Liver (tissue), 7 donors: ENCODE measurements at regions not wholly inside any gene's neighbourhood (a gene's known extent, or its start where the extent isn't known, plus 50 kb on each side); places are given as distances from the start of the nearest gene placed in this dataset.

Source experiments
- DNase-seq: peaks from one replicate; pipeline ENCODE4 v3.0.0-alpha.2; 2017; ENCODE audit warnings: low spot score
- H3K27ac ChIP-seq, 2 donors: one replicate each; pipeline ENCODE4 v1.7.0; 2013; ENCODE audit warnings: inconsistent platforms in 2 of 2, low read length in 2 of 2, control low read depth in 1 of 2, low read depth in 1 of 2, mild to moderate bottlenecking in 1 of 2
- H3K27me3 ChIP-seq, 4 donors: one replicate each; pipeline versions ENCODE4 v1.6.1 to v1.7.0; 2013; ENCODE audit warnings: low read length in 3 of 4, inconsistent platforms in 1 of 4, mild to moderate bottlenecking in 1 of 4, moderate library complexity in 1 of 4; ENCODE audit not compliant: control insufficient read depth in 4 of 4, insufficient read depth in 4 of 4
- H3K36me3 ChIP-seq, 4 donors: one replicate each; pipeline versions ENCODE4 v1.6.1 to v1.7.0; 2013; ENCODE audit warnings: low read length in 3 of 4, mild to moderate bottlenecking in 3 of 4, low read depth in 1 of 4, moderate library complexity in 1 of 4; ENCODE audit not compliant: control insufficient read depth in 4 of 4, insufficient read depth in 3 of 4
- H3K4me1 ChIP-seq, 4 donors: one replicate each; pipeline versions ENCODE4 v1.6.1 to v1.7.0; 2013; ENCODE audit warnings: low read length in 3 of 4, mild to moderate bottlenecking in 3 of 4, moderate library complexity in 1 of 4; ENCODE audit not compliant: control insufficient read depth in 4 of 4, insufficient read depth in 4 of 4
- H3K4me3 ChIP-seq, 3 donors: one replicate each; pipeline versions ENCODE4 v1.6.1 to v1.7.0; 2013; ENCODE audit warnings: low read length in 3 of 3, control low read depth in 1 of 3, low read depth in 1 of 3, mild to moderate bottlenecking in 1 of 3
- H3K9ac ChIP-seq, 2 donors: one replicate each; pipeline ENCODE4 v1.7.0; 2013; ENCODE audit warnings: low read length in 2 of 2, mild to moderate bottlenecking in 2 of 2, moderate library complexity in 2 of 2, control low read depth in 1 of 2, low read depth in 1 of 2
- H3K9me3 ChIP-seq, 4 donors: one replicate each; pipeline versions ENCODE4 v1.6.1 to v1.7.0; 2013; ENCODE audit warnings: low read length in 3 of 4; ENCODE audit not compliant: control insufficient read depth in 4 of 4
- FOXA1 ChIP-seq: IDR thresholded peaks from 2 replicates; pipeline ENCODE4 v1.6.1; 2016; ENCODE audit warnings: antibody characterized with exemption
- FOXA2 ChIP-seq: IDR thresholded peaks from 2 replicates; pipeline ENCODE4 v1.6.1; 2016; ENCODE audit warnings: antibody characterized with exemption
- GABPA ChIP-seq, 2 donors: IDR thresholded peaks in 1 of 2; conservative IDR thresholded peaks in 1 of 2; 2 replicates each; pipeline ENCODE4 v1.6.1; 2016; ENCODE audit warnings: antibody characterized with exemption in 2 of 2, mild to moderate bottlenecking in 1 of 2, moderate library complexity in 1 of 2
- HNF4A ChIP-seq, 2 donors: conservative IDR thresholded peaks; 2 replicates each; pipeline ENCODE4 v1.6.1; 2016; ENCODE audit warnings: antibody characterized with exemption in 2 of 2, mild to moderate bottlenecking in 2 of 2
- HNF4G ChIP-seq: IDR thresholded peaks from 2 replicates; pipeline ENCODE4 v1.6.1; 2016; ENCODE audit warnings: antibody characterized with exemption
- JUND ChIP-seq, 2 donors: IDR thresholded peaks; 2 replicates each; pipeline ENCODE4 v1.6.1; 2016; ENCODE audit warnings: antibody characterized with exemption in 2 of 2
- MAX ChIP-seq: IDR thresholded peaks from 2 replicates; pipeline ENCODE4 v1.6.1; 2016; ENCODE audit warnings: antibody characterized with exemption
- NR2F2 ChIP-seq: IDR thresholded peaks from 2 replicates; pipeline ENCODE4 v1.6.1; 2016; ENCODE audit warnings: antibody characterized with exemption
- RAD21 ChIP-seq, 2 donors: IDR thresholded peaks; 2 replicates each; pipeline ENCODE4 v1.6.1; 2016; ENCODE audit warnings: antibody characterized with exemption in 2 of 2, mild to moderate bottlenecking in 2 of 2
- RXRA ChIP-seq, 2 donors: IDR thresholded peaks; 2 replicates each; pipeline ENCODE4 v1.6.1; 2017 to 2018; ENCODE audit warnings: antibody characterized with exemption in 2 of 2, mild to moderate bottlenecking in 1 of 2
- TAF1 ChIP-seq: conservative IDR thresholded peaks from 2 replicates; pipeline ENCODE4 v1.6.1; 2016; ENCODE audit warnings: antibody characterized with exemption, mild to moderate bottlenecking
- YY1 ChIP-seq: IDR thresholded peaks from 2 replicates; pipeline ENCODE4 v1.6.1; 2016; ENCODE audit warnings: antibody characterized with exemption, mild to moderate bottlenecking
- ZBTB33 ChIP-seq: IDR thresholded peaks from 2 replicates; pipeline ENCODE4 v1.6.1; 2016; ENCODE audit warnings: antibody characterized with exemption
- WGBS: extraction: QIAGEN DNeasy Blood & Tissue Kit; methylation state at CpG from one replicate; pipeline ENCODE4 v1.1.7; 2013; 5-methylcytosine and 5-hydroxymethylcytosine counted together
- TF ChIP-seq, protein P1 (sequence below): IDR thresholded peaks from 2 replicates; pipeline ENCODE4 v1.6.1; 2016; ENCODE audit warnings: antibody characterized with exemption
- TF ChIP-seq, protein P2 (sequence below): IDR thresholded peaks from 2 replicates; pipeline ENCODE4 v1.6.1; 2016; ENCODE audit warnings: antibody characterized with exemption, mild to moderate bottlenecking
- donor health status: healthy.
- donor health status: healthy.
- donor health status: healthy.
- donor health status: healthy.

- TF ChIP-seq HNF4A (conservative IDR thresholded peaks at IDR 0.05), result no peak
- TF ChIP-seq, protein P1, sequence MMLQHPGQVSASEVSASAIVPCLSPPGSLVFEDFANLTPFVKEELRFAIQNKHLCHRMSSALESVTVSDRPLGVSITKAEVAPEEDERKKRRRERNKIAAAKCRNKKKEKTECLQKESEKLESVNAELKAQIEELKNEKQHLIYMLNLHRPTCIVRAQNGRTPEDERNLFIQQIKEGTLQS, result no peak
- no peak for TF ChIP-seq MAX
- TF ChIP-seq TAF1, result no peak
- TF ChIP-seq RAD21 (IDR thresholded peaks at IDR 0.05), result no peak
- TF ChIP-seq RXRA (IDR thresholded peaks at IDR 0.05), result no peak
- no peak for TF ChIP-seq NR2F2
- no peak for TF ChIP-seq JUND (IDR thresholded peaks at IDR 0.05)
These were observed 113.3 kb upstream of the WNT4 start (continued) for GRCh38 chr1:22256213-22256512.

- peaks cover 5 to 34% (median 18%) of the 10 kb centered on the region in 4 donors for H3K4me1 ChIP-seq
- no peak for DNase-seq
- H3K27me3 ChIP-seq, result peaks cover 0 to 15% (median 4%) of the 10 kb centered on the region in 4 donors
- H3K9ac ChIP-seq, result no peak overlapping the region
- H3K4me3 ChIP-seq, result no peak overlapping the region
- H3K9me3 ChIP-seq, result no peaks in the 10 kb centered on the region
- H3K36me3 ChIP-seq, result no peaks in the 10 kb centered on the region
- peak; percentile 86 for TF ChIP-seq FOXA2
- no peak for TF ChIP-seq GABPA (IDR thresholded peaks at IDR 0.05 in 1 of 2, conservative IDR thresholded peaks at IDR 0.05 in 1 of 2)
- peak in 1 of 2 donors; percentile 37 for TF ChIP-seq HNF4A (conservative IDR thresholded peaks at IDR 0.05)
- TF ChIP-seq, protein P1, result no peak
- TF ChIP-seq JUND (IDR thresholded peaks at IDR 0.05), result peak in 1 of 2 donors; percentile 25
- no peak for TF ChIP-seq YY1
- TF ChIP-seq TAF1, result no peak
- no peak for TF ChIP-seq RAD21 (IDR thresholded peaks at IDR 0.05)
- TF ChIP-seq HNF4G, result no peak
- TF ChIP-seq, protein P2, sequence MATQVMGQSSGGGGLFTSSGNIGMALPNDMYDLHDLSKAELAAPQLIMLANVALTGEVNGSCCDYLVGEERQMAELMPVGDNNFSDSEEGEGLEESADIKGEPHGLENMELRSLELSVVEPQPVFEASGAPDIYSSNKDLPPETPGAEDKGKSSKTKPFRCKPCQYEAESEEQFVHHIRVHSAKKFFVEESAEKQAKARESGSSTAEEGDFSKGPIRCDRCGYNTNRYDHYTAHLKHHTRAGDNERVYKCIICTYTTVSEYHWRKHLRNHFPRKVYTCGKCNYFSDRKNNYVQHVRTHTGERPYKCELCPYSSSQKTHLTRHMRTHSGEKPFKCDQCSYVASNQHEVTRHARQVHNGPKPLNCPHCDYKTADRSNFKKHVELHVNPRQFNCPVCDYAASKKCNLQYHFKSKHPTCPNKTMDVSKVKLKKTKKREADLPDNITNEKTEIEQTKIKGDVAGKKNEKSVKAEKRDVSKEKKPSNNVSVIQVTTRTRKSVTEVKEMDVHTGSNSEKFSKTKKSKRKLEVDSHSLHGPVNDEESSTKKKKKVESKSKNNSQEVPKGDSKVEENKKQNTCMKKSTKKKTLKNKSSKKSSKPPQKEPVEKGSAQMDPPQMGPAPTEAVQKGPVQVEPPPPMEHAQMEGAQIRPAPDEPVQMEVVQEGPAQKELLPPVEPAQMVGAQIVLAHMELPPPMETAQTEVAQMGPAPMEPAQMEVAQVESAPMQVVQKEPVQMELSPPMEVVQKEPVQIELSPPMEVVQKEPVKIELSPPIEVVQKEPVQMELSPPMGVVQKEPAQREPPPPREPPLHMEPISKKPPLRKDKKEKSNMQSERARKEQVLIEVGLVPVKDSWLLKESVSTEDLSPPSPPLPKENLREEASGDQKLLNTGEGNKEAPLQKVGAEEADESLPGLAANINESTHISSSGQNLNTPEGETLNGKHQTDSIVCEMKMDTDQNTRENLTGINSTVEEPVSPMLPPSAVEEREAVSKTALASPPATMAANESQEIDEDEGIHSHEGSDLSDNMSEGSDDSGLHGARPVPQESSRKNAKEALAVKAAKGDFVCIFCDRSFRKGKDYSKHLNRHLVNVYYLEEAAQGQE, result no peak
- peak; percentile 80 for TF ChIP-seq FOXA1
- TF ChIP-seq RXRA (IDR thresholded peaks at IDR 0.05), result peak in 1 of 2 donors; percentile 46
- no peak for TF ChIP-seq ZBTB33
- WGBS, result 62% methylated on average over 32 of the region's 32 CpGs
- no peak overlapping the region for H3K27ac ChIP-seq
These were observed 114.7 kb upstream of the WNT4 start for GRCh38 chr1:22257290-22258275.
